GM12878 (cell line): ENCODE measurements at regions not wholly inside any gene's neighbourhood (a gene's known extent, or its start where the extent isn't known, plus 50 kb on each side); places are given as distances from the start of the nearest gene placed in this dataset.

Experiments
- ATAC-seq: fragments of 200-7000 bp; cut with Tn5 transposase; 3 replicates; pipeline ENCODE4 v1.9.1; 2020; ENCODE audit warnings: mild to moderate bottlenecking, moderate library complexity
- BruUV-seq: library from RNA; stranded (reverse); fragments of 400-500 nt; replicated peaks from 2 replicates; lab custom pipeline; 2021; lab: Mats Ljungman, UMichigan
- CTCF ChIA-PET: fragments of 300-600 bp; sonication (Branson Sonifier 250); formaldehyde crosslinking; extraction: SDS; loops from one replicate; lab custom pipeline; 2021; ENCODE audit warnings: inconsistent platforms; lab: Yijun Ruan, JAX
- POLR2A ChIA-PET: fragments of 350-600 bp; formaldehyde crosslinking; extraction: SDS; loops from one replicate; lab custom pipeline; 2021; ENCODE audit warnings: inconsistent platforms; lab: Charles Lee
- RAD21 ChIA-PET: fragments of 300-600 bp; sonication (Branson Sonifier 250); formaldehyde crosslinking; loops from one replicate; lab custom pipeline; 2023; ENCODE audit warnings: antibody characterized with exemption; ENCODE audit not compliant: unreplicated experiment; lab: Charles Lee
- SMC1A ChIA-PET: fragments of 300-600 bp; sonication (Branson Sonifier 250); formaldehyde crosslinking; loops from one replicate; lab custom pipeline; 2023; ENCODE audit not compliant: unreplicated experiment, uncharacterized antibody; lab: Charles Lee
- DNase-seq: peaks from one replicate; pipeline ENCODE4 v3.0.0-alpha.2; 2011; ENCODE audit warnings: low read depth, low spot score
- FAIRE-seq: peaks from 3 replicates; lab custom pipeline; 2011; peaks lifted over from hg19 to GRCh38; lab: Jason Lieb, UNC
- H2AFZ ChIP-seq: 2 replicates; pipeline ENCODE4 v1.6.0; 2011; ENCODE audit warnings: low read depth, low read length, control low read depth; ENCODE audit not compliant: control insufficient read depth
- H3K27ac ChIP-seq: 2 replicates; pipeline ENCODE4 v1.5.1; 2011; ENCODE audit warnings: control low read depth; ENCODE audit not compliant: control insufficient read depth, insufficient read depth
- H3K27me3 ChIP-seq, 2 experiments: replicated peaks in 1 of 2; 2 replicates each; pipeline versions ENCODE4 v1.6.0 to v1.6.1; 2011; ENCODE audit warnings: low read length in 1 of 2; ENCODE audit not compliant: control insufficient read depth in 2 of 2, insufficient read depth in 2 of 2
- H3K36me3 ChIP-seq, 2 experiments: 2 replicates each; pipeline ENCODE4 v1.5.1; 2011; ENCODE audit warnings: low read length in 1 of 2; ENCODE audit not compliant: control insufficient read depth in 2 of 2, insufficient read depth in 2 of 2
- H3K4me1 ChIP-seq: 2 replicates; pipeline ENCODE4 v1.6.1; 2011; ENCODE audit warnings: mild to moderate bottlenecking, low read length, moderate library complexity, mixed read lengths; ENCODE audit not compliant: control insufficient read depth, insufficient read depth
- H3K4me2 ChIP-seq: 2 replicates; pipeline ENCODE4 v1.6.0; 2011; ENCODE audit warnings: control low read depth; ENCODE audit not compliant: control insufficient read depth, insufficient read depth
- H3K4me3 ChIP-seq: fragments of 200-600 bp; sonication (generic); 2 replicates; pipeline ENCODE4 v1.5.1; 2016
- H3K79me2 ChIP-seq: 2 replicates; pipeline ENCODE4 v1.6.0; 2011; ENCODE audit warnings: low read length; ENCODE audit not compliant: control insufficient read depth, insufficient read depth
- H3K9ac ChIP-seq: 2 replicates; pipeline ENCODE4 v1.8.0; 2011; ENCODE audit warnings: low read length, control low read depth, mixed read lengths; ENCODE audit not compliant: control insufficient read depth, insufficient read depth
- H3K9me3 ChIP-seq: replicated peaks from 3 replicates; pipeline ENCODE4 v1.5.1; 2011; ENCODE audit warnings: mild to moderate bottlenecking, low read length; ENCODE audit not compliant: control insufficient read depth, insufficient read depth
- H4K20me1 ChIP-seq: 2 replicates; pipeline ENCODE4 v1.6.0; 2011; ENCODE audit not compliant: control insufficient read depth, insufficient read depth
- BACH1 ChIP-seq: fragments of 450-650 bp; IDR thresholded peaks from 2 replicates; pipeline ENCODE4 v1.6.1; 2017; ENCODE audit warnings: mild to moderate bottlenecking, borderline replicate concordance
- BRCA1 ChIP-seq: IDR thresholded peaks from 2 replicates; pipeline ENCODE4 v1.6.1; 2011; ENCODE audit warnings: low read depth, low read length, improper control_type of control experiment
- CHD2 ChIP-seq: IDR thresholded peaks from 2 replicates; pipeline ENCODE4 v1.6.1; 2011; ENCODE audit warnings: low read depth, low read length, improper control_type of control experiment, borderline replicate concordance
- IRF4 ChIP-seq: IDR thresholded peaks from 2 replicates; pipeline ENCODE4 v1.6.1; 2011; ENCODE audit warnings: low read depth, low read length
- JUNB ChIP-seq: IDR thresholded peaks from 2 replicates; pipeline ENCODE4 v1.6.1; 2016; ENCODE audit warnings: antibody characterized with exemption, mild to moderate bottlenecking
- MEF2A ChIP-seq: IDR thresholded peaks from 2 replicates; pipeline ENCODE4 v1.6.1; 2011; ENCODE audit warnings: low read depth, mild to moderate bottlenecking, low read length, moderate library complexity; ENCODE audit not compliant: insufficient read depth
- MTA3 ChIP-seq: IDR thresholded peaks from 2 replicates; pipeline ENCODE4 v1.6.1; 2012; ENCODE audit warnings: low read length, inconsistent platforms, borderline replicate concordance
- NBN ChIP-seq: fragments of 450-650 bp; IDR thresholded peaks from 2 replicates; pipeline ENCODE4 v1.6.1; 2016
- RBBP5 ChIP-seq: fragments of 200-600 bp; sonication (generic); conservative IDR thresholded peaks from 2 replicates; pipeline ENCODE4 v1.6.1; 2016
- RUNX3 ChIP-seq: IDR thresholded peaks from 2 replicates; pipeline ENCODE4 v1.6.1; 2012; ENCODE audit warnings: low read length, inconsistent platforms
- SREBF2 ChIP-seq: IDR thresholded peaks from 2 replicates; pipeline ENCODE4 v1.6.1; 2012; ENCODE audit warnings: mild to moderate bottlenecking, low read length
- WGBS: methylation state at CpG from one replicate; pipeline ENCODE4 v1.1.6; 2016; ENCODE audit warnings: low lambda C conversion rate; ENCODE audit not compliant: insufficient replicate concordance, insufficient coverage; ENCODE audit errors: missing lambda C conversion rate; 5-methylcytosine and 5-hydroxymethylcytosine counted together
- in situ Hi-C: fragments of 300-500 bp; cut with MboI; formaldehyde crosslinking; loops from 9 replicates; pipeline ENCODE4 v1.14.3; 2018; ENCODE audit warnings: mixed read lengths
- intact Hi-C: fragments of 100-400 bp; cut with micrococcal nuclease; formaldehyde crosslinking; loops from one replicate; pipeline ENCODE4 v1.14.2; 2022; ENCODE audit not compliant: unreplicated experiment
- TF ChIP-seq, protein P1 (sequence below): fragments of 450-650 bp; IDR thresholded peaks from 2 replicates; pipeline ENCODE4 v1.6.1; 2018; ENCODE audit warnings: mild to moderate bottlenecking, low read depth, moderate library complexity; ENCODE audit not compliant: partially characterized antibody
- TF ChIP-seq, protein P2 (sequence below): fragments of 450-650 bp; IDR thresholded peaks from 2 replicates; pipeline ENCODE4 v1.6.1; 2017; ENCODE audit warnings: mild to moderate bottlenecking, moderate library complexity
- TF ChIP-seq, protein P3 (sequence below): IDR thresholded peaks from 2 replicates; pipeline ENCODE4 v1.6.1; 2012; ENCODE audit warnings: mild to moderate bottlenecking, low read depth, low read length

DNA sequence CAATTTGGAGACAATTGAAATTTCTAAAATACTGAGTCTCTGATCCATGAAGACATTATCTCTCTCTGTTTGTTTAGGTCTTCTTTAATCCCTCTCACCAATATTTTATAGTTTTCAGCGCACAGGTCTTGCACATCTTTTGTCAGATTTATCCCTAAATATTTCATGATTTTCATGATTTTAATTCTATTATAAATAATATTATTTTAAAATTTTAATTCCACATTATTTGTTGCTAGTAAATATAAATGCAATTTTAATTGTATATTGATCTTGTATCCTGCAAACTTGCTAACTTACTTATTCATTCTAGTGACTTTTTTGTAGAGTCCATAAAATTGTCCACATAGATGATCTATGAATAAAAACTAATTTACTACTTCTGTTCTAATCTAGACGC is 112.6 kb upstream of the TNPO1 start (continued):
- TF ChIP-seq MEF2A = no peak
- no peak for TF ChIP-seq RBBP5
- TF ChIP-seq BRCA1 = no peak
- TF ChIP-seq CHD2 = no peak
- no peak for TF ChIP-seq NBN
- TF ChIP-seq, protein P1, sequence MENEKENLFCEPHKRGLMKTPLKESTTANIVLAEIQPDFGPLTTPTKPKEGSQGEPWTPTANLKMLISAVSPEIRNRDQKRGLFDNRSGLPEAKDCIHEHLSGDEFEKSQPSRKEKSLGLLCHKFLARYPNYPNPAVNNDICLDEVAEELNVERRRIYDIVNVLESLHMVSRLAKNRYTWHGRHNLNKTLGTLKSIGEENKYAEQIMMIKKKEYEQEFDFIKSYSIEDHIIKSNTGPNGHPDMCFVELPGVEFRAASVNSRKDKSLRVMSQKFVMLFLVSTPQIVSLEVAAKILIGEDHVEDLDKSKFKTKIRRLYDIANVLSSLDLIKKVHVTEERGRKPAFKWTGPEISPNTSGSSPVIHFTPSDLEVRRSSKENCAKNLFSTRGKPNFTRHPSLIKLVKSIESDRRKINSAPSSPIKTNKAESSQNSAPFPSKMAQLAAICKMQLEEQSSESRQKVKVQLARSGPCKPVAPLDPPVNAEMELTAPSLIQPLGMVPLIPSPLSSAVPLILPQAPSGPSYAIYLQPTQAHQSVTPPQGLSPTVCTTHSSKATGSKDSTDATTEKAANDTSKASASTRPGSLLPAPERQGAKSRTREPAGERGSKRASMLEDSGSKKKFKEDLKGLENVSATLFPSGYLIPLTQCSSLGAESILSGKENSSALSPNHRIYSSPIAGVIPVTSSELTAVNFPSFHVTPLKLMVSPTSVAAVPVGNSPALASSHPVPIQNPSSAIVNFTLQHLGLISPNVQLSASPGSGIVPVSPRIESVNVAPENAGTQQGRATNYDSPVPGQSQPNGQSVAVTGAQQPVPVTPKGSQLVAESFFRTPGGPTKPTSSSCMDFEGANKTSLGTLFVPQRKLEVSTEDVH = no peak

DNA sequence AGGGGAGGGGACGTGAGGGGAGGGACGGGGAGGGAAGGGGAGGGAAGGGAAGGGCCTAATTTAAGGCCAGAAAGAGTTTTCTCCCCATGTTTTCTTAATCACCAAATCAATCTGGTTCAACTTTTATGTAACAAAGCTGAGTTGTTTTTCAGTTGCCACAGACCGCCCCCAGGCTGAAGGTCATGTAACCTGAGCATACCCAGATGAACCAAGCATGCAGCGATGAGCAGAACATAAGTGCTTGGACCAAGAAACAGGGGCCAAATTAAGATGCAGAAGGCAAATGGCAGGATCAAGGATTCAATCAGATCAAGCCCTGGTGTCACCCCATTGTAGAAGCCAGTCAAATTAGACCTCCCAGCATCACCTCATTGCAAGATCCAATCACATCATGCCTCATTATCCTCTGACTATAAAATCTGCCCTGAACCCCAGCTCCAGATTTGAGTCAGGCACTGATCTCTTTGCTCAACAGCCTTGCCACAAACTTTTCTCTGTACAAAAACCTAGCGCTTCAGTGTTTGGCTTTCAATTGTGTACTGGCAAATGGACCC is 113.5 kb upstream of the TNPO1 start:
- H3K9ac ChIP-seq = no peak overlapping the region
- no peaks in the 10 kb centered on the region for H3K36me3 ChIP-seq
- H2AFZ ChIP-seq = no peak overlapping the region
- intact Hi-C loops (no loop called here), in situ Hi-C loops (no loop called here)
- H3K4me2 ChIP-seq = no peak overlapping the region
- no peak overlapping the region for H3K4me3 ChIP-seq
- no peaks in the 10 kb centered on the region for H3K9me3 ChIP-seq
- POLR2A ChIA-PET = no interaction called here
- no peaks in the 10 kb centered on the region for H3K79me2 ChIP-seq
- FAIRE-seq (peak; percentile 38), DNase-seq (no peak), ATAC-seq (no peak; the same call in 2 of the 3 replicates)
- SMC1A ChIA-PET = no interaction called here
- no TSS peak for BruUV-seq
- H3K27ac ChIP-seq = no peak overlapping the region
- CTCF ChIA-PET = interaction anchor here (1.0 kb wide), 1 partner anchor 92 kb away, joined by 3 read pairs; no protein-coding TSS in a partner anchor
- no peaks in the 10 kb centered on the region for H3K27me3 ChIP-seq
- H4K20me1 ChIP-seq = no peaks in the 10 kb centered on the region
- RAD21 ChIA-PET = no interaction called here
- WGBS = 42% methylated on average over 3 of the region's 5 CpGs
- no peaks in the 10 kb centered on the region for H3K4me1 ChIP-seq
- TF ChIP-seq RUNX3 = 0 out of 2 replicates have a peak, but pooled peaks have one; percentile 11
- no peak for TF ChIP-seq MTA3
- TF ChIP-seq BACH1 = no peak
- TF ChIP-seq SREBF2 = peak; percentile 30; the same call in 1 of the 2 replicates
- TF ChIP-seq, protein P2, sequence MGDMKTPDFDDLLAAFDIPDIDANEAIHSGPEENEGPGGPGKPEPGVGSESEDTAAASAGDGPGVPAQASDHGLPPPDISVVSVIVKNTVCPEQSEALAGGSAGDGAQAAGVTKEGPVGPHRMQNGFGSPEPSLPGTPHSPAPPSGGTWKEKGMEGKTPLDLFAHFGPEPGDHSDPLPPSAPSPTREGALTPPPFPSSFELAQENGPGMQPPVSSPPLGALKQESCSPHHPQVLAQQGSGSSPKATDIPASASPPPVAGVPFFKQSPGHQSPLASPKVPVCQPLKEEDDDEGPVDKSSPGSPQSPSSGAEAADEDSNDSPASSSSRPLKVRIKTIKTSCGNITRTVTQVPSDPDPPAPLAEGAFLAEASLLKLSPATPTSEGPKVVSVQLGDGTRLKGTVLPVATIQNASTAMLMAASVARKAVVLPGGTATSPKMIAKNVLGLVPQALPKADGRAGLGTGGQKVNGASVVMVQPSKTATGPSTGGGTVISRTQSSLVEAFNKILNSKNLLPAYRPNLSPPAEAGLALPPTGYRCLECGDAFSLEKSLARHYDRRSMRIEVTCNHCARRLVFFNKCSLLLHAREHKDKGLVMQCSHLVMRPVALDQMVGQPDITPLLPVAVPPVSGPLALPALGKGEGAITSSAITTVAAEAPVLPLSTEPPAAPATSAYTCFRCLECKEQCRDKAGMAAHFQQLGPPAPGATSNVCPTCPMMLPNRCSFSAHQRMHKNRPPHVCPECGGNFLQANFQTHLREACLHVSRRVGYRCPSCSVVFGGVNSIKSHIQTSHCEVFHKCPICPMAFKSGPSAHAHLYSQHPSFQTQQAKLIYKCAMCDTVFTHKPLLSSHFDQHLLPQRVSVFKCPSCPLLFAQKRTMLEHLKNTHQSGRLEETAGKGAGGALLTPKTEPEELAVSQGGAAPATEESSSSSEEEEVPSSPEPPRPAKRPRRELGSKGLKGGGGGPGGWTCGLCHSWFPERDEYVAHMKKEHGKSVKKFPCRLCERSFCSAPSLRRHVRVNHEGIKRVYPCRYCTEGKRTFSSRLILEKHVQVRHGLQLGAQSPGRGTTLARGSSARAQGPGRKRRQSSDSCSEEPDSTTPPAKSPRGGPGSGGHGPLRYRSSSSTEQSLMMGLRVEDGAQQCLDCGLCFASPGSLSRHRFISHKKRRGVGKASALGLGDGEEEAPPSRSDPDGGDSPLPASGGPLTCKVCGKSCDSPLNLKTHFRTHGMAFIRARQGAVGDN = no peak
- TF ChIP-seq, protein P3, sequence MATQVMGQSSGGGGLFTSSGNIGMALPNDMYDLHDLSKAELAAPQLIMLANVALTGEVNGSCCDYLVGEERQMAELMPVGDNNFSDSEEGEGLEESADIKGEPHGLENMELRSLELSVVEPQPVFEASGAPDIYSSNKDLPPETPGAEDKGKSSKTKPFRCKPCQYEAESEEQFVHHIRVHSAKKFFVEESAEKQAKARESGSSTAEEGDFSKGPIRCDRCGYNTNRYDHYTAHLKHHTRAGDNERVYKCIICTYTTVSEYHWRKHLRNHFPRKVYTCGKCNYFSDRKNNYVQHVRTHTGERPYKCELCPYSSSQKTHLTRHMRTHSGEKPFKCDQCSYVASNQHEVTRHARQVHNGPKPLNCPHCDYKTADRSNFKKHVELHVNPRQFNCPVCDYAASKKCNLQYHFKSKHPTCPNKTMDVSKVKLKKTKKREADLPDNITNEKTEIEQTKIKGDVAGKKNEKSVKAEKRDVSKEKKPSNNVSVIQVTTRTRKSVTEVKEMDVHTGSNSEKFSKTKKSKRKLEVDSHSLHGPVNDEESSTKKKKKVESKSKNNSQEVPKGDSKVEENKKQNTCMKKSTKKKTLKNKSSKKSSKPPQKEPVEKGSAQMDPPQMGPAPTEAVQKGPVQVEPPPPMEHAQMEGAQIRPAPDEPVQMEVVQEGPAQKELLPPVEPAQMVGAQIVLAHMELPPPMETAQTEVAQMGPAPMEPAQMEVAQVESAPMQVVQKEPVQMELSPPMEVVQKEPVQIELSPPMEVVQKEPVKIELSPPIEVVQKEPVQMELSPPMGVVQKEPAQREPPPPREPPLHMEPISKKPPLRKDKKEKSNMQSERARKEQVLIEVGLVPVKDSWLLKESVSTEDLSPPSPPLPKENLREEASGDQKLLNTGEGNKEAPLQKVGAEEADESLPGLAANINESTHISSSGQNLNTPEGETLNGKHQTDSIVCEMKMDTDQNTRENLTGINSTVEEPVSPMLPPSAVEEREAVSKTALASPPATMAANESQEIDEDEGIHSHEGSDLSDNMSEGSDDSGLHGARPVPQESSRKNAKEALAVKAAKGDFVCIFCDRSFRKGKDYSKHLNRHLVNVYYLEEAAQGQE = no peak
- TF ChIP-seq JUNB = peak; percentile 44; the same call in 1 of the 2 replicates
- TF ChIP-seq IRF4 = peak; percentile 20; the same call in 1 of the 2 replicates
